DMS53 (cell line): ENCODE measurements at regions not wholly inside any gene's neighbourhood (a gene's known extent, or its start where the extent isn't known, plus 50 kb on each side); places are given as distances from the start of the nearest gene placed in this dataset.

Experiments
- DNase-seq: peaks from one replicate; lab custom pipeline; 2025; lab: John Stamatoyannopoulos, UW

- no peak for DNase-seq
Measured at GRCh38 chr6:14787250-14787649, 458.6 kb upstream of the JARID2 start.

- DNase-seq: no peak
Measured at GRCh38 chr6:14787677-14788076, 458.2 kb upstream of the JARID2 start.

GRCh38 chr6:14789996-14790395, 455.9 kb upstream of the JARID2 start:
- no peak for DNase-seq

GRCh38 chr6:14790976-14791375, 454.9 kb upstream of the JARID2 start:
- DNase-seq: no peak

GRCh38 chr6:14791526-14791925, 454.3 kb upstream of the JARID2 start:
- no peak for DNase-seq

- DNase-seq: no peak
Measured at GRCh38 chr6:14792118-14792955, 453.5 kb upstream of the JARID2 start.

- no peak for DNase-seq
Measured at GRCh38 chr6:14795451-14795850, 450.4 kb upstream of the JARID2 start.

- DNase-seq: no peak
Measured at GRCh38 chr6:14796974-14797762, 448.7 kb upstream of the JARID2 start.

- no peak for DNase-seq
Measured at GRCh38 chr6:14797875-14798593, 447.8 kb upstream of the JARID2 start.

GRCh38 chr6:14798594-14798982, 447.3 kb upstream of the JARID2 start:
- DNase-seq: no peak

- DNase-seq: no peak
Measured at GRCh38 chr6:14798996-14799588, 446.8 kb upstream of the JARID2 start.

- DNase-seq: peak; percentile 86
Measured at GRCh38 chr6:14799928-14800327, 445.9 kb upstream of the JARID2 start.

- no peak for DNase-seq
Measured at GRCh38 chr6:14802514-14803160, 443.2 kb upstream of the JARID2 start.

- no peak for DNase-seq
Measured at GRCh38 chr6:14804001-14804784, 441.7 kb upstream of the JARID2 start.

GRCh38 chr6:14804785-14805210, 441.1 kb upstream of the JARID2 start:
- DNase-seq: peak; percentile 38

- DNase-seq: no peak
Measured at GRCh38 chr6:14806101-14806500, 439.8 kb upstream of the JARID2 start.

- DNase-seq: no peak
Measured at GRCh38 chr6:14807130-14807529, 438.7 kb upstream of the JARID2 start.

- no peak for DNase-seq
Measured at GRCh38 chr6:14807971-14808370, 437.9 kb upstream of the JARID2 start.

GRCh38 chr6:14810021-14810420, 435.8 kb upstream of the JARID2 start:
- DNase-seq: no peak

- DNase-seq: no peak
Measured at GRCh38 chr6:14811775-14812428, 434.0 kb upstream of the JARID2 start.
